GM12878 (cell line): ENCODE measurements at regions not wholly inside any gene's neighbourhood (a gene's known extent, or its start where the extent isn't known, plus 50 kb on each side); places are given as distances from the start of the nearest gene placed in this dataset.

Experiments used
- CUX1 ChIP-seq: IDR thresholded peaks from 2 replicates; pipeline ENCODE4 v1.6.1; 2012; ENCODE audit warnings: improper control_type of control experiment, low read depth, low read length; ENCODE audit not compliant: insufficient replicate concordance
- KAT2A ChIP-seq: conservative IDR thresholded peaks from 2 replicates; pipeline ENCODE4 v1.6.1; 2011; ENCODE audit warnings: low read depth, low read length; ENCODE audit not compliant: control insufficient read depth
- RAD21 ChIP-seq: IDR thresholded peaks from 2 replicates; pipeline ENCODE4 v1.6.1; 2011; ENCODE audit warnings: mild to moderate bottlenecking, low read depth, low read length, moderate library complexity; ENCODE audit not compliant: insufficient read depth
- SIX5 ChIP-seq: IDR thresholded peaks from 2 replicates; pipeline ENCODE4 v1.6.1; 2011; ENCODE audit warnings: mild to moderate bottlenecking, low read depth, low read length, moderate library complexity; ENCODE audit not compliant: severe bottlenecking
- SREBF2 ChIP-seq: IDR thresholded peaks from 2 replicates; pipeline ENCODE4 v1.6.1; 2012; ENCODE audit warnings: mild to moderate bottlenecking, low read length
- YBX1 ChIP-seq: fragments of 450-650 bp; IDR thresholded peaks from 2 replicates; pipeline ENCODE4 v1.6.1; 2016; ENCODE audit warnings: antibody characterized with exemption
- TF ChIP-seq, protein P1 (sequence below): fragments of 450-650 bp; formaldehyde crosslinking; IDR thresholded peaks from 2 replicates; pipeline ENCODE4 v1.4.0; 2022; ENCODE audit warnings: mild to moderate bottlenecking, moderate library complexity

- TF ChIP-seq, protein P1, sequence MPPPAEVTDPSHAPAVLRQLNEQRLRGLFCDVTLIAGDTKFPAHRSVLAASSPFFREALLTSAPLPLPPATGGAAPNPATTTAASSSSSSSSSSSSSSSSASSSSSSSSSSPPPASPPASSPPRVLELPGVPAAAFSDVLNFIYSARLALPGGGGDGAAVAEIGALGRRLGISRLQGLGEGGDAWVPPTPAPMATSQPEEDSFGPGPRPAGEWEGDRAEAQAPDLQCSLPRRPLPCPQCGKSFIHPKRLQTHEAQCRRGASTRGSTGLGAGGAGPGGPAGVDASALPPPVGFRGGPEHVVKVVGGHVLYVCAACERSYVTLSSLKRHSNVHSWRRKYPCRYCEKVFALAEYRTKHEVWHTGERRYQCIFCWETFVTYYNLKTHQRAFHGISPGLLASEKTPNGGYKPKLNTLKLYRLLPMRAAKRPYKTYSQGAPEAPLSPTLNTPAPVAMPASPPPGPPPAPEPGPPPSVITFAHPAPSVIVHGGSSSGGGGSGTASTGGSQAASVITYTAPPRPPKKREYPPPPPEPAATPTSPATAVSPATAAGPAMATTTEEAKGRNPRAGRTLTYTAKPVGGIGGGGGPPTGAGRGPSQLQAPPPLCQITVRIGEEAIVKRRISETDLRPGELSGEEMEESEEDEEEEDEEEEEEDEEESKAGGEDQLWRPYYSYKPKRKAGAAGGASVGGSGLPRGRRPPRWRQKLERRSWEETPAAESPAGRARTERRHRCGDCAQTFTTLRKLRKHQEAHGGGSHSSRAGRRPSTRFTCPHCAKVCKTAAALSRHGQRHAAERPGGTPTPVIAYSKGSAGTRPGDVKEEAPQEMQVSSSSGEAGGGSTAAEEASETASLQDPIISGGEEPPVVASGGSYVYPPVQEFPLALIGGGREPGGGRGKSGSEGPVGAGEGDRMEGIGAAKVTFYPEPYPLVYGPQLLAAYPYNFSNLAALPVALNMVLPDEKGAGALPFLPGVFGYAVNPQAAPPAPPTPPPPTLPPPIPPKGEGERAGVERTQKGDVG (CRISPR knock-in tag), result no peak
- TF ChIP-seq RAD21 (no peak), SIX5 (no peak), KAT2A (no peak), SREBF2 (no peak), YBX1 (no peak), CUX1 (no peak)
- TF ChIP-seq, all 136 proteins: peak for 0
Measured at GRCh38 chr12:112710414-112710813, 81.1 kb upstream of the RPH3A start (continued).
